ENCODE measurements at regions not wholly inside any gene's neighbourhood (a gene's known extent, or its start where the extent isn't known, plus 50 kb on each side); places are given as distances from the start of the nearest gene placed in this dataset.
"Not testable (repeated sequence)": the region's sequence is repeated elsewhere in the genome, so short reads cannot be mapped to it uniquely, and the experiment has no call there.

DNA sequence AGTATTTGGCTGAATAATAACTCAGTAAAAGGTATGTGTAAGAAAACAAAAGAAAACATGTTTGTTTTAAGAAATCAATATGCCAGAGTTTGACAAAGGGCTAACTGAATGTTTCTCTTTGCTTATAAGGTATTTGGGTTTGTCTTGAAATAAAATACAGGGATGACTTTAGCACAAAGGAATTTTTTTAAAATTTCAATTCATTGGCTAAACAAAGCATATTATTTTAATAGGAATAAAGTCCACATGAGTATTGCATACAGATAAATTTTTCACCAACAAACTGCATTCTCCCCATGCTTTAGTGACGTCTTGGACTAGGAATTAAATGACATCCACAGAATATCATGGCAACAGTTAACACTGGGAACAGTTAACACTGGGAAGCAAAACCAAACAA, 480.0 kb upstream of the JAG1 start:
- DNase-seq: no peak

DNA sequence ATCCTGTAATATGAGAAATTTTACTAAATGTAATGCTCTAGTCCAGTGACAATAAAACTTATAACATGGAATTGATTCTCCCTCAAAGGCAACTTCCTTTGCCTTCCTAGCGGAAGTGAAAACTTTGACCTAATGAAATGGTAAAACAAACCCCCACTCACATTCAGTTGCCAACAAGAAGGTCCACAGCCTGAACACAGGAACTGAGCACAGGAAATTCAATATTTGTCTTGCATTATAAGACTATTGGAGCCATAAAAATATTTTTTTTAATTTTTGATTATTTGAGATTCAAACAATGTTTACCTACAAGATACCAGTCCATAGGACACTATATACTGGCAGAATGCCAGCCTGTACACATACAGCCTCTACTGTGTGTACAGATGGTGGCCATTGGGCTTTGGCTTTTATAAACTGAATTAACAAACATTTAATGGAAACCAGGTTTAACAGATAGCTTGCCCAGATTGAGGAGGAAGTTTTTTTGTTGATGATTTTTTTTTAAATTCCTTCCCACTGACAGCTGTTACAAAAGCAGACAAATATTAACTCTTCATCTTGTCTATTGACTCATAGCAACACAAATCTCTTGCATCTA, 481.5 kb upstream of the JAG1 start:
- DNase-seq: no peak

DNA sequence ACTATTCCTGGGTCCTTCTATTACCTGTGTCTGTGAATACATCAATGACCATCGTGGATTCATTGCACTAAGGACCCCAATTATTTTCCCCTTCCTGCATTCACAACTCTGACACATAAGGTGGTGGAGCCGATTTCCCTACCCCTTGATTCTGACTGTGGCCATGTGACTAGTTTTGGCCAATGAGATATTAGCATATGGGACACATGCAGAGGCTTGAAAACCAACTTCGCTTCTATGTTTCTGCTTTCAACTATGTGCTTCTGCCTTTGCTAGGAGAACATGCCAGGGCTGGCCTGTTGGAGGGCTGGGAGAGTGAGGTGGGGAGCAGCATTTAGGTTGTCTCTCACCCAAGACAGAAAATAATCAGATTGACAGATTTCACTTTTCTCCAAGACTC, 483.1 kb upstream of the JAG1 start:
- no peak for DNase-seq

DNA sequence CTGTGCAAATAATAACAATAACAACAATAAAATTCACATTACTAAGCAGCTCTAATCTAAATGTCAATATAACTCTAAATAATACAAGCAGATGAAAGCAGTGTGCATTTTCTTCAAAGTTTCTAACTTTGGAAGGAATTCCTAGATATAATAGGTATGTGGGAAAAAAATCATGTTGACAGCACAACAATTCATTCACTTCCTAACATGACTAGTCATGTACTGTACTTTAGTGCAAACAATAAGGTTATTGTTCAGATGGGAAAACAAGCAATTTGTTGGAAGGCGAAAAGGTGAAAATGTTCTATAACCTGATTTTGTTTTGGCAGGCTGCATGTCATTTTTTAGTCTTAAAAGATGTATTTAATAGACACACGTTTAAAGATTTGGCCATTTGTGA, 484.3 kb upstream of the JAG1 start:
- DNase-seq: no peak

DNA sequence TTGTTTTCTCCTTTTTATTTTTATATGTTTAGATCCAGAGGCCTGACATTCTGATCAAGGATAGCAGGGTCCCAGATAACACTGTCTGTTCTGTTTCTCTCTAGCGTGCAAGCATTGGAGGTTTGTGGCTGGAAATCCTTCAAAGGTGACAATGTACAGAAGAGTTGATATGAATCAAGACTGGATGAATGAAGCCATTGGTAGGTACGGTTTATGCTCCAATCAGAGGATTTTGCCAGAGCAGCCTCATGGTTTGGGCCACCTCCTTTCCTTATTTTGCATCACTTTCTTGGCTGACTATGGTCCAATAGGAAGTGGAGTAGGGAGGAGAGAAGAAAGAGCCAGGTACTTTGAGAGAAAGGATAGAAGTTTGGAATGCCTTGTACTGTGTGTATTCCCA, 484.8 kb upstream of the JAG1 start:
- DNase-seq: no peak

DNA sequence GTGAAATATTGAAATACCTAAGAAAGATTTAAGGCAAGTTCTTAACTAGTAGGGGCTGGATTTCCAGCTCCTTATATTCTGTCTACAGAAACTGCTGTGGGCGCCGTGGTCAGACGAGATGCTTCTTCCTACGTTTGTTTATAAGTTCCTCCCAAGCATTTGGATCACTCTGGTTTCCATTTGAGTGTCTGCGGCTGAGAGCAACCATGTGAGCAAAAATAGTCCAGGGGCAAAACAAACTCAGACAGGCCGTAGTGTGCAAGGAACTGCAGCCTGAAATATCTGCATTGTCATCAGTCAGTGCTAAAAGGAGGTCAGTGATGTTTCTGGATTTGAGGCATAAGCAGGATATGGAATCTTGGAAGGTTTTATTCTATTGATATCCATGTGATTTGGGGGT, 485.9 kb upstream of the JAG1 start:
- peak; percentile 71 for DNase-seq

DNA sequence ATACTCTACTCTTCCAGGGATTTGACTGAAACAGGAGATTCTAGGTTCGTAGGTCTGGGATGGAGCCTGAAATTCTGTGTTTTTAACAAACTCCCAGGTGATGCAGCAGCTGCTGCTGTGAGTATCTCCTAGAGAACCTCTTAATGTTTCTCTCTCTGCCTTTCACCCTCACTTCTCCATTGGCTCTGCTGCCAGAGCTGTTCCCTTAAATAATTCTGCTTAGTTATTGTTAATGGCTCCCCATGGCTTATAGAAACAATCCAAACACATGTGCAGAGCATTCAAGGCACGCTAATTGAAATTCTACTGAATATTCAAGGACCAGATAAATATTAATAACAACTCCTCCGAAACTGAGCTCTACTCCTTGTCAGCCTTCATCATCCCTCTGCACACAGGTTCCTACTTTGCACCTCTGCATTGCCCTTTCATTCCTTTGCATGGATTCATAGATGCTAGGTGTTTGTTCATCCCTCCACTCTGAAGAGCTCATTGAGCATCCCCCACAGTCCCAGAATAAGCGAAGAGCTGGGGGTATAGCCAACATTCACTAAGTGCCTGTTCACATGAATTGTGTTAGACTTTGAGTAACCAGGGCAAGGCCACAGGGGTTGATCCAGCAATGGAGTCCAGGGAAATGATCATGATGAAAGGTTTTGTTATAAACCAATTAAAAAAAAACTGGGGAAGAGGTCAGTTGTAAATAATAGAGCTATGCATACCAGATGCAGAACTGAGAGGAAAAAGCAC, 488.4 kb upstream of the JAG1 start:
- no peak for DNase-seq

DNA sequence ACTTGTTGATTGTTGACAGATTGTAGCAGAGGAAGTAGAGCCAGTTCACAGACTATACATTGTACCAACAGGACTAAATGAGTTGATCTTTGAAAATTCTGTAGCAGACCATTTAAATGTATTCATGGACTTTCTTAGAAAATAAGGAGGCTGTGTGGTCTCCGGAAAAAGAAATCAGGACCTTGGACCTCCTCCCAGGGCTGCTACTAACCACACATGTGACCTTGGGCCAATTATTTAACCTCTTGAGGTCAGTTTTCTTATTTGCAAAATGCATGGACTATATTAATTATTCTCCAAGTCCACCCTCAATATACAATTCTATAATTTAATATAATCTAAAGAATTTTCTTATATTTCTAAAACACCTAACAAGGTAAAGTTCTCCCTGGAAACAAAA, 492.0 kb upstream of the JAG1 start:
- no peak for DNase-seq

DNA sequence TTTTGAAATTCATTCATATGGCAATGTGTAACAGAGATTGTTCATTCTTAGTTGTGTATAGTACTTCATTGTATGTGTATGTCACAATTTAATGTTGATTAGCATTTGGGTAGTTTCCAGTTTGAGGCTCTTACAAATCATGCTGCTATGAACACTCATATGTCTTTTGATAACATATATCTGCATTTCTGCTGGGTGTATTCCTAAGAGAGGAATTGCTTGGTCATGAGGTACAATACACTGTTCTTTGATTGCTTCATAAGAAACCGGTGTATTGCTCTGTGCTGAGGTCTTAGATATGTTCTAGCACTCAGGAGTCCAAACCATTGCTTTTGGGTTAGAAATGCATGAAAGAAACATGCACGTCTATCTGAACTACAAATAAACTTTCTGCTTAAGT, 492.9 kb upstream of the JAG1 start:
- DNase-seq: no peak

DNA sequence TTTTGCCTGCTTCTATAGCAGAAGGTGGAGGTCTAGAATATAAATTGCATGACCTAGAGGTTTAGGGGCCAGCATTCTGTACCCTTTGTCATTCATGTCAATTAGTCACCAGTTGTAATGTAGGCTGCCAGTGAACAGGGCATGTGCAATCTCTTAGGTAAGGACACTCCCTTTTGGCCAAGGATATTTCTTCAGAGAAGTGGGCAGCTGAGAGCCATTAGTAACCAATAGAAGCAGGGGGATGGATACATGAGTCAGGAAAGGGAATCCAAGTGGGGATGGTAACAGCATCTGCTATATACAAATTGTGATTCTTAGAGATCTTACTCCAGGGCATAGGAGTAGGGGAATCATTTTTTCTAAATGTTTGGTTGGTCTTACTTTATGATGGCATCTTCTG, 494.2 kb upstream of the JAG1 start:
- DNase-seq: no peak

DNA sequence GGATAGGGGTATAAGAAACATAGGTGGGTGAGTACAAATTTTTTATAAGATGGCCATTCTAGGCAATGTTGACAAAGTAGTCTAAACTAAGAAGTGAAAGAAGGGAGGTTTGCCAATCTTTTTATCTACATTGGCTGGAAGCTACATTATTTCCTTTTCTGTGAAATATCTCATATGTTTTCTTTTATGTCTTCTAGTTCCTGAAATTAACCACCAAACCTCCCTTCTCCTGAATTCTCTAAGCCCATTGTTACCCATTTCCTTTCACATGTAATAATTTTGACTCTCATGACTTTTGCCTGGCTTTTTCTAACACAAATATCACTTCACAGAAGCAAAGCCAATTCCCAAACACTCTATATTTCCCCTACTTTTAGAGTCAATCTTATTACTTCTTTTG, 496.2 kb upstream of the JAG1 start:
- no peak for DNase-seq

DNA sequence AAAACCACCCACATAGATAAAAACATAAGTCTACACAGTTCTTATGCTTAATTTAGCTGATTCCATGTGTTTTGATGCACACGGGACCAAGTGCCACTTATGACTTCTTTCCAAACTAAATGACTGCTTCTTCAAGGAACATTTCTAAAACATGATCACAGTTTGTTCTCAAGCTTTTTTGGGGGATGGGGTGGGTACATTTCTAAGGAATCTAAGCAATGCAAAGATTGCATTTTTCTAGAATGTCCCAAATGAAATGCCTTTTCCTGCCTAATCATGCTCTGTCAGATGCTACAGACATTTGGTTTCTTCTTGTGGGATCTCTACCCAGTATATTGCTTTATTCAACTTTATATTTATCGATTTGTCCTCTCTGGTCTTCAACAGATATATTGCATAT, 496.8 kb upstream of the JAG1 start:
- DNase-seq: no peak

DNA sequence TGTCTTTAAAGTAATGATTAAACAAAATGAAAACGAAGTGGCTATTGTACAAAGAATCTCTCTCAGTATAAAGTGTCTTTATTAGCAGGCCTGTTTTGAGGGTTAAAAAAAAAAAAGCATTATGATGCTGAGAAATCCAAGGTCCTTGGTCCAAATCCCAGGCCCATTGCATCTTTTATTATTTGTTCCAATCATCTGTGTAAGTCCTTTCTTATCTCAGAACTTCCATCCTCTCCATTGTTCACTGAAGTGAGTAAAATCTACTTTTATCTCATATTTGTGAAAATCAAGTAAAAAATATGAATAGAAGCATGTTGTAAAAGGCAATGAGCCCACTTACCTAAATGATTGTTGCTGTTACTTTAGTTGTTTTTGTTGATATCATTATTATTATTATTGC, 499.1 kb upstream of the JAG1 start:
- DNase-seq: no peak

DNA sequence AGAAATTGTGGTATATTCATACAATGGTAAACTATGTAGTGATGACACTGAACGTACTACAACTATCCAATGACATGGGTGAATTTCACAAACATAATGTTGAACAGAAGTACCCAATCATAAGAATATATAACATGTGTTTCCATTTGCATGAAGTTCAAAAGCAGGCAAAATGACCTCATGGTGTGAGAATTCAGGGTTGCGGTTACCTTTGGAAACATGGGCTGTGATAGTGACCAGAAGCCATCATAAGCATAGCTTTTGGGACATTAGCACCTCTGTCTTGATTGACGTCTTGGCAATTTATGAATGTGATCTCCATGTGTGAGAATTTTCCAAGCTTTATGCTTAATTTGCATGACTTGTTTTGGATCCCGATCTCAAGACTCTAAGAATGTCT, 500.1 kb upstream of the JAG1 start:
- no peak for DNase-seq

DNA sequence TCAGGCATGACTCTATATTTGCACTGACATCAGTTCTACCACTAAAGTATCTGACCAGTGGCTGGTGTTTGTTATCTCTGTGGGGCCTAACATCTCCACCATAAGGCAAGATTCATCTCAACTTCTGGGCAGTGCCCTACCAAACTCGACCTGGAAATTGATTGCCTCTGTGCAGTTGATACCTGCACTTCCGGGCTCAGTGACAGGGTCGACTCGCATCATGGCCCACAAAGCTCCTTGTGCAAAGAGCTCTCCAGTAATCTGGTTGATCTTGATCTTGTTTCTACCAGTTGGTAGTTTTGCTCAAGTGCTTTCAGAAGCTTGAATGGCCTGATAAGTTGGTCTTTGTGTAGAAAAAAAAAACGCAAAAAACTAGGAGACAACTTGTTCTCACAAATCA, 501.1 kb upstream of the JAG1 start:
- DNase-seq: no peak

DNA sequence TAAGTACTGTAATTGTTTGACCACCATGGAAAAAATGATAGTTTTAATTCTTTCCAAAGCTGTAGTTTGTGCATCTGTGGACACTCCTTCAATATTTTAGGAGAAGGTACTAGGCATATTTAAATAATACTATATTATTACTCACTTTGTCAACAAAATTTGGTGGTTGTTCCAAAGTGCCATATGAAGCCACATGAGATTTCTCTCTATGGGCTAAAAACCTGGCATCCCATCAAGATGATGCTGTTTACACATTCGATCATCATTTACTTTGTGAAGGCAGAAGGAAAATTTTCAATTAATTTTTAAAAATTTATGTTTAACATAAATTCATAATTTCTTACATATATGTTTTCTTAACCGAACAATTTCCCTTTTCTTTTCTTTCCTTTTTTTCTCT, 502.6 kb upstream of the JAG1 start:
- DNase-seq: no peak

DNA sequence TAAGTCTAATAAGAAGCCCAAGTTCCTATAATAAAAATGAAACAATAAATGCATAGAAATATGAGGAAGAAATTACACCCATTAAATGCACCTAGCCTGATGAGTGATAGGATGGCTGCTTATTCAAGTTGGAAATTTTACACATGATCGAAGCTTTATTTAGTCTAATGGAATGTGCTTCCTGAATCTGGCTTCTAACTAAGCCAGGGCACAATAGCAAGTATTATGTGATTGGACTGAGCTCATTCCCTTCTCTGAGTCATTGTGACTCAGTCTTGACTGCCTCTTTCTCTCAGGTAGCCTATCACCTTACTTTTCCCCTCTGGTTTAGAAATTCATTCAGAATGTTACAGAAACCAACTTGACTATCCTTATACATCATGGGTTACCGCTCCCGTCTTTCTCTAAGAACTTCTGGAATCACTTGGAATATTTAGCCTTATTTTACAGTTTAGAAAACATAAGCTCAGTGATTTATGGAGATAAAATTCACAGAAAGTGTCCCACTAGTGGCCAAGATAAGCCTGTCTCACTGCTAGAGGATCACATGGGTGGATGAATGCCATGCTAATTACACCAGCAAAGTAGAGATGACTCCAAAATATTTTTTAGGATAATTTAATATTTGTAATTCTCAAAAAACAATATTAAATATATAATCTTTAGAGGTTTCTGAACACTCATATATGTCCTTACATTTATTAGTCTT, 505.3 kb upstream of the JAG1 start:
- no peak for DNase-seq

DNA sequence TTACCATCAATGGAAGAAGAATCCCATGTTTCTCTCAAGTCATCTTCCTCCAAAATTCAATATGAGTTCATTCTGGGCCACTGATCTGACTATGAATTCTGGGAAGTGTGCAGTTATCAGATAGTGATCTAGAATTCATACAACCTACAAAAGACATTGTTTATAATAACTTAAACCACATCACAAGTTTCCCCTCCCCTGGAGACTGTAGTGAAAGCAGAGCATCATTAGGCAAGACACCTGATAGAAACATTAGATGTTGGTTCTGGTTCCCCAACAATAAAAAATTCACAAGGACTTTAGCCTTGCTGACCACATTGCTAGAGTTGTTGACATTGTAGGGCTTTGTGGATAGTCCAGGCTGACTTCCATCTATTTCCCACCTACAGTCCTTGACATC, 506.4 kb upstream of the JAG1 start:
- no peak for DNase-seq

DNA sequence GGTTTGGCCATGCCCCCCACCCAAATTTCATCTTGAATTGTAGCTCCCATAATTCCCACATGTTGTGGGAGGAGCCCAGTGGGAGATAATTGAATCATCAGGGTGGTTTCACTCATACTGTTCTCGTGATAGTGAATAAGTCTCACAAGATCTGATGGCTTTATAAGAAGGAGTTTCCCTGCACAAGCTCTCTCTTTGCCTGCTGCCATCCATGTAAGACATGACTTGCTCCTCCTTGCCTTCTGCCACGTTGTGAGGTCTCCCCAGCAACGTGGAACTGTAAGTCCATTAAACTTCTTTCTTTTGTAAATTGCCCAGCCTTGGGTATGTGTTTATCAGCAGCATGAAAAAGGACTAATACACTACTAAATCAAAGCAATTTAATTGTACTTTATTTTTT, 507.3 kb upstream of the JAG1 start:
- DNase-seq: not testable (repeated sequence)

DNA sequence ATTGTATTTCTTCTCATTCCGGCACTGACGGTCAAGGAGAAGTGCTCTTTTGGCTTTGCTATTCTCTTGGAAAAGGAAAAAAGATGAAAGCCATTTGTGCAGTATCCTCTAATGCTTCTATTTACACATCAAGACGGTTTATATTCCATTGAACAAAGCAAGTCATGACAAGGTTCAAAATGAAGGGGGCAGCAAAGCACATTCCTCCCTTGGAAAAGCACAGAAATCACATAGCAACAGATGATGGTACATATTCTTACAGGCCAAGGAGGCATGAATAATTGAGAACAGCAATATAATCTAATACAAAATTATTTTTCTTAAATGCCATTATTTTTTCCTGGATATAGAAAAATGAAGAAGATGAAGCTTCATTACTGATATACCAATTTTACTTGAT, 508.2 kb upstream of the JAG1 start:
- no peak for DNase-seq

DNA sequence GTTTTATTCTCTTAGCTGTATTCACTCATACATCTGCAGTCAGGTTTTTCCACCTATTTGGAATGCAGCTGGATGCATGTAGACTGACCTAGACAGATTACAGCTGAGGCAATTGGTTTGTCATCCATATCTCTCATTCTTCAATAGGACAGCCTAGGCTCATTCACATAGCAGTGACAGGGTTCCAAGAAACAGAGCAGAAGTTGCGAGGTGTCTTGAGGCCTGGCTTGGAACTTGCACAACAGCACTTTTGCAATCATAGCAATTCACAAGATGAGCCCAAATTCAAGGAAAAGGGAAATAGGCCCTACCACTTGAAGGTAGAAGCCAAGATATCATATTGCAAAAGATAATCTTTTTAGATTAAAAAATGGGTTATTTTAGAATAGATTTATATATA, 508.9 kb upstream of the JAG1 start:
- DNase-seq: peak; percentile 90

DNA sequence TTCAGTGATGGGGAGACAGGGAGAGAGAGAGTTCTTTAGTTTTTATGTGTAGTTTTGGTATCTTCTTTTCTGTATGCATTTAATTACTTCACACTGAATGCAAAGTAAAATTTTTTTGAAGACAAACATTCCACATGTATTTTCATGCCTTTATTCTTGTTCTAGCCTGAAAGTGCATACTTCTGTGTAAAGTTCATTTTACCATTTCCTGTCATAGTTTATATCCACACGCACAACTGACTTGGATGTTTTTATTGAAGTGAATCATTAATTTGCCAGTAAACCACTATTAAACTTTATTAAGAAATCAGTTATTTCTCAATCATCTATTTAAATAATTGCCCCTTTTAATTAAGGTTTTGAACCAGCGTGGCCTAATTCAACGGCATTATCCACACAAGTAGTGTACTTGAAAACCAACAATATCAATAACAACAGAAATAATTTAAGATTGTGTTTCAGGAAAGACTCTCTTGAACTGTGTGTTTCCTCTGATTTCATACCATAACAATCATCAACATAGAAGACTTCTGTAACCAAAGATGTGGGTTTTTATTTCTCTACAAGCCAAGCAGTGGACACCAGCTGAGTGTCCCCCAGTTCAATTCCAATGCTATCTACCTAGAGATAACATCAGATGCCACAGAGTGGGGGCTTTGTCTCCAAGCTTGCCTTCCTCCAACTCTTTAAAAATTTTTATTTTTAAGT, 512.7 kb upstream of the JAG1 start:
- DNase-seq: no peak

DNA sequence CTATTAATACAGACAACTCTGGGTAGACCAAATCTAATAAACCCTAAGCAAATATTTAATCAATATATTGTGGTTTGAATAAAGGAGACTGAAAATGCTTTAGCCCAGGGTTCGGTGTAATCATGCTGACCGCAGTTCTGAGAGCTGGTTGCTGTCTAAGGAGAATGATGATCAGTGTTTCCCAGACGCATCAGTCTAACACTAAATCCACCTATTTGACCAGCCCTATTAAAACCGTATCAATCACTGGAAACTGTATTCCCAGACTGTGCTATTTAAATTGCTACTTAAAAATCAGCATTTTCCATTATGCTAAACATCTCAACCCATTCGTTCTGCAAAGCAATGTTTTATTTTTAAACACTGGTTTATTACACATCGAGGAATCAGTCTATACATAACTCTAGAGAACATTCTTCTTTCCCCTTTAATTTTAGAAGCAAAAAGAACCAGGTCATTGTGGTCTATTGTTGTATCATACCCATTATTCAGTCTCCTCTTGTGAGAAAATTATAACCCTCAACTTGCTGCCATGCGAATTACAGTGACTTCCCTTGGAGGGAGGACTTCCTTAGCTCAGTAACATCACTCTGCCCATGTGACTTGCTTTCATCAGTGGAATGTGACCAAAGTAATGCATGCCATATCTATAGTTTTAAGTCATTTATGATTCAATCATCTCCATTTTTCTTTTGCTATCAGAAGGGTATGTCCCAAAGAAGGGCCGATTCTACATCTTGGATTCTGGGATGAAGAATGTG, 515.2 kb upstream of the JAG1 start:
- peak; percentile 15 for DNase-seq

Measured in inflammatory macrophage treated with lipopolysaccharide for 4 hours (primary cell).